ENCODE measurements at regions not wholly inside any gene's neighbourhood (a gene's known extent, or its start where the extent isn't known, plus 50 kb on each side); places are given as distances from the start of the nearest gene placed in this dataset.
"Not testable (repeated sequence)": the region's sequence is repeated elsewhere in the genome, so short reads cannot be mapped to it uniquely, and the experiment has no call there.

GRCh38 chr21:38115870-38116269, 140.9 kb upstream of the KCNJ15 start:
- H3K27me3 ChIP-seq: no peaks in the 10 kb centered on the region
- WGBS, 2 donors: 94 to 95% methylated on average over 3 of the region's 3 CpGs
- TF ChIP-seq, protein P1, sequence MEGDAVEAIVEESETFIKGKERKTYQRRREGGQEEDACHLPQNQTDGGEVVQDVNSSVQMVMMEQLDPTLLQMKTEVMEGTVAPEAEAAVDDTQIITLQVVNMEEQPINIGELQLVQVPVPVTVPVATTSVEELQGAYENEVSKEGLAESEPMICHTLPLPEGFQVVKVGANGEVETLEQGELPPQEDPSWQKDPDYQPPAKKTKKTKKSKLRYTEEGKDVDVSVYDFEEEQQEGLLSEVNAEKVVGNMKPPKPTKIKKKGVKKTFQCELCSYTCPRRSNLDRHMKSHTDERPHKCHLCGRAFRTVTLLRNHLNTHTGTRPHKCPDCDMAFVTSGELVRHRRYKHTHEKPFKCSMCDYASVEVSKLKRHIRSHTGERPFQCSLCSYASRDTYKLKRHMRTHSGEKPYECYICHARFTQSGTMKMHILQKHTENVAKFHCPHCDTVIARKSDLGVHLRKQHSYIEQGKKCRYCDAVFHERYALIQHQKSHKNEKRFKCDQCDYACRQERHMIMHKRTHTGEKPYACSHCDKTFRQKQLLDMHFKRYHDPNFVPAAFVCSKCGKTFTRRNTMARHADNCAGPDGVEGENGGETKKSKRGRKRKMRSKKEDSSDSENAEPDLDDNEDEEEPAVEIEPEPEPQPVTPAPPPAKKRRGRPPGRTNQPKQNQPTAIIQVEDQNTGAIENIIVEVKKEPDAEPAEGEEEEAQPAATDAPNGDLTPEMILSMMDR (IDR thresholded peaks at IDR 0.05): no peak
- ATAC-seq (no peak), DNase-seq (no peak)
- no peaks in the 10 kb centered on the region for H3K4me1 ChIP-seq
- no peaks in the 10 kb centered on the region for H3K36me3 ChIP-seq
- H3K9me3 ChIP-seq: no peaks in the 10 kb centered on the region
- no peak overlapping the region for H3K27ac ChIP-seq
- H3K4me3 ChIP-seq: no peak overlapping the region
- intact Hi-C loops (cut with DNase I): no loop called here

GRCh38 chr21:38119793-38120192, 137.0 kb upstream of the KCNJ15 start:
- H3K9me3 ChIP-seq: no peaks in the 10 kb centered on the region
- no peak for ATAC-seq
- no peaks in the 10 kb centered on the region for H3K4me1 ChIP-seq

GRCh38 chr21:38120679-38120983, 136.2 kb upstream of the KCNJ15 start:
- not testable (repeated sequence) for H3K27me3 ChIP-seq, H3K9me3 ChIP-seq, H3K27ac ChIP-seq, H3K4me3 ChIP-seq, ATAC-seq, H3K36me3 ChIP-seq, H3K4me1 ChIP-seq, DNase-seq
- intact Hi-C loops (cut with DNase I): loop anchor here in 4 of 10 donors (10.0 kb wide), 4 partner anchors 356 to 446 kb away; no protein-coding TSS in a partner anchor
- WGBS, 2 donors: 92 to 93% methylated on average over 6 of the region's 6 CpGs

More at GRCh38 chr21:38119793-38120192, 137.0 kb upstream of the KCNJ15 start:
- WGBS, 2 donors: 90 to 93% methylated on average over 4 of the region's 4 CpGs
- no peak overlapping the region for H3K4me3 ChIP-seq
- TF ChIP-seq, protein P1 (IDR thresholded peaks at IDR 0.05): no peak
- no peak overlapping the region for H3K27ac ChIP-seq
- no peaks in the 10 kb centered on the region for H3K36me3 ChIP-seq
- intact Hi-C loops (cut with DNase I): loop anchor here in 4 of 10 donors (10.0 kb wide), 4 partner anchors 355 to 445 kb away; no protein-coding TSS in a partner anchor
- H3K27me3 ChIP-seq: no peaks in the 10 kb centered on the region
- DNase-seq: no peak

GRCh38 chr21:38120984-38121855, 135.6 kb upstream of the KCNJ15 start:
- H3K36me3 ChIP-seq: no peaks in the 10 kb centered on the region
- intact Hi-C loops (cut with DNase I): loop anchor here in 4 of 10 donors (10.0 kb wide), 4 partner anchors 356 to 446 kb away; no protein-coding TSS in a partner anchor
- DNase-seq: no peak
- H3K4me1 ChIP-seq: no peaks in the 10 kb centered on the region
- H3K27ac ChIP-seq: no peak overlapping the region
- no peaks in the 10 kb centered on the region for H3K9me3 ChIP-seq
- H3K4me3 ChIP-seq: no peak overlapping the region
- ATAC-seq: no peak
- TF ChIP-seq, protein P1 (IDR thresholded peaks at IDR 0.05): no peak
- WGBS, 2 donors: 93 to 95% methylated on average over 32 of the region's 32 CpGs
- H3K27me3 ChIP-seq: peaks cover 0 to 9% (median 0%) of the 10 kb centered on the region in 7 donors

Measured in heart right ventricle (tissue), 16 donors.